ENCODE measurements at regions not wholly inside any gene's neighbourhood (a gene's known extent, or its start where the extent isn't known, plus 50 kb on each side); places are given as distances from the start of the nearest gene placed in this dataset.
"Not testable (repeated sequence)": the region's sequence is repeated elsewhere in the genome, so short reads cannot be mapped to it uniquely, and the experiment has no call there.

DNA sequence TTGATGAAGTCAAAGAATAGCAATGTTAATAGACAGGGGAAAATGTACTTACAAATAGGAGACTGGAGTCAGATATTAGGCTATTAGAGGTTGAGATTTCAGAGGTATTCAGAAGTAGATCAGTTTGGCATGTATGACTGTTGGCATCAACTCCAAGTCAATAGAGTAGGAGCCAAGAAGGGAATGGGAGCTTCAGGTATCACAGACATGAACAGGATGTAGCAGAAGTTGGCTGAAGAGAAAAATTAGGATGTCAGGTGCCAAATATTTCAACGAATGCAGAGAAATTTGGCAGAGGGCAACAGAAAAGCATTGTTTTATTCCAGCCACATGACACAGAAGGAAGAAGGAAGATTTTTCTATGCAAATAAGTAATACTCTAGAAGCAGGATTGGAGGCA lies 69.7 kb downstream of the GLYATL1 start:
- no peak for FAIRE-seq

DNA sequence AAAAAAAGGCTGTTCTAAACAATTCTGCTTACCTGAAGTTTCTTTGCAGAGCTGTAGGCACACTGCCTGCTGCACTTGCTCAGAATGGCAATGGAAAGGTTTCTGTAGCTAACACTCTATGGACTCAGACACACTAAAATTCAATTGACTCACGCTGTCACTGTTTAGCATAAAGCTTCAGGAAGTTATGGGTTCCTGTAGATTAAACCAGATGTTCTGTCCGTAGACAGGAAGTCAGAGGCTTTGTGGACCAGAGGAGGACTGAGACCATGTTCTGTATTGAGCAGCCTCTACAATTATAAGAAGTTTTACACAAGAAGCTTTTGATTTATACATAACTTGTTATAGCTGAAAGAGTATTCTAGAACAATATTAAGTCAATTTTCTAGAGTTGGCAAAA lies 70.4 kb downstream of the GLYATL1 start:
- FAIRE-seq, result no peak

DNA sequence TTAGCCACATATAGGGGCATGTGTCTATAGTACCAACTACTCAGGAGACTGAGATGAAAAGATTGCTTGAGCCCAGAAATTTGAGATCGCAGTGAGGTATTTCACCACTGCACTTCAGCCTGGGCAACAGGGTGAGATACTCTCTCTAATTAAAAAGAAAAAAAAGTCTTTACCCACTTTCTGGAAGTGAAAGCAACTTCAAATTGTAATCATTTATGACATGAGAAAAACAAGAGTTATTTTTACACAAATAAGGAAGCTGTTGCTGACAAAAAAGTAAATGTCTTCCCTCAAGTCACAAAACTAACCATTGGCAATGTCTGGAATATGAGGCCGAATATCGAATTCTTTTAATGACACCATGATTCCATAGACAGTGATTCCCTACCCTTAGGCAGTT lies 71.4 kb downstream of the GLYATL1 start:
- no peak for FAIRE-seq

DNA sequence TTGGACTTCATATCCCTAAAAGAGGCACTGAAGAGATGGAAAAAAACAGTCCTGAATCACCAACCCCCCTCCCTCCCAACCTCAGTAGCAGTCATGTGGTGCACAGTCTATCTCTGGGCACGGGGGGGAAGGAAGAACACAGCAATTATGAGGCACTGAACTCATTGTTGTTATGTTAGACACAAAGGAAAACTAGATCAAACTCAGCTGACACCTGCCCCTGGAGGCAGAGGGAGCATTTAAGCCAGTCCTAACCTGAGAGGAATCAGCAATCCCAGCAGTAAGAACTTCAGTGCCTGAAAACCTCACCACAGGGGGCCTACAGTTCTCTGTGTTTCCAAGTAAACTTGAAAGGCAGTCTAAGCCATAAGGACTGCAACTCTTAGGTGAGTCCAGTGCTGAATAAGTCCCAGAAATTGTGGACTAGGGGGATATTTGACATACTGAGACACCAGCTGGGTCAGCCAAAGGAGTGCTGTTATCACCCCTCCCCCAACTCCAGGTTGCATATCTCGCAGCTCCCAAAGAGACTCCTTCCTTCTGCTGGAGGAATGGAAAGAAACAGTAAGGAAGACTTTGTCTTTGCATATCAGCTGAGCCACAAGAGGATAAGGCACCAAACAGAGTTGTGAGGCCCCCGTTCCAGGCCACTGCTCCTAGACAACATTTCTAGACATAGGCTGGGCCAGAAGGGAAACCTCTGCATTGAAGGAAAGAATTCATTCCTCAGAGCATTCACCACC lies 72.5 kb downstream of the GLYATL1 start:
- no peak for FAIRE-seq

DNA sequence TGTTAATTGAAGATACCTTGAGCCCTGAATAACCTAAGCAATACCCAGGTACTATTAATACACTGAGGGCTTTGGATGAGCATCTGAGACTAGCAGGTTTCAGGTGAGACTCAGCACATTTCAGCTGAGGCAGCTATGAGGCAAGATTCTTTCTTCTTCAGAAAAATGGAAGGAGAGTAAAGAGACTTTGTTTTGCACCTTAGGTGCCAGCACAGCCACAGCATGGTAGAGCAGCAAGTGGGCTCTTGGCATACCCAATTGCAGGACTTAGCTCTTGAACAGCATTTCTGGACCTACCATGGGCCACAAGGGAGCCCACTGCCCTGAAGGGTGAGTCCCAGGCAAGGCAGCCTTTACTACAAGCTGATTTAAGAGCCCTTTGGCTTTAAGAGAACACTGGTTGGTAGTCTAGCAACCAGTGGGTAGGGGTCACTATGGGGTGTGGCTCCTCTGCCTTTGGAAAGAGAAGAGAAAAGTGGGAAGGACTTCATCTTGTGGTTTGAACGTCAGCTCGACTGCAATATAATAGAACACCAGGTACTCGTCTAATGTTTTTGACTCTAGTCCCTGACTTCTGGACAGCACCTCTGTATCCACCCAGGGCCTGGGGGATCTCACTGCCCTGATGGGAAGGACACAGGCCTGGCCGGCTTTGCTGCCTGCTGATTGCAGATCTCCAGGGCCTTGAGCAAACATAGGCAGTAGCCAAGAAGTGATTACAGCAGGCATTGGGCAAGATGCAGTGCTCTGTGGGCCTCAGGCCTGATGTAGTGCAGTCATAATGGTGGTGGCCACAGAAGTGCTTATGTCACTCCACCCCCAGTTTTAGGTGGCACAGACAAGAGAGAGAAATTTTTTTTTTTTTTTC lies 73.3 kb downstream of the GLYATL1 start:
- FAIRE-seq, result no peak

DNA sequence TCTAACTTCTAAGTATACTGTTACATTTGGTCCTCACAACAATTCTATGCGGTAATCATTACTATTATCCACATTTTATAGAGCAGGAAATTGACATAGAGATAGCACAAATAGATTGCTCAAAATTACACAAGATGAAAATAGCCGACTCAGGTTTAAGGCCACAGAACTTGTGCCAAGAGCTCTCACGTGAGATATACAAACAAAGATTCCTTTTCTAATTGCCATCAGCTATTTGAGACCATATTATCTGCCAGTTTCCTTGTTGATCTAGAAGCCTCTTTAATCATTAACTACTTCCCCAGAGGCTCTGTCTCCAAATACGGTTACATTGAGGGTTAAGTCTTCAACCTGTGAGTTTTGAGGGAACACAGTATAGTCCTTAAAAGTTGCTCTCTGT lies 61.0 kb upstream of the GLYATL1B start:
- peak; percentile 28 for FAIRE-seq

DNA sequence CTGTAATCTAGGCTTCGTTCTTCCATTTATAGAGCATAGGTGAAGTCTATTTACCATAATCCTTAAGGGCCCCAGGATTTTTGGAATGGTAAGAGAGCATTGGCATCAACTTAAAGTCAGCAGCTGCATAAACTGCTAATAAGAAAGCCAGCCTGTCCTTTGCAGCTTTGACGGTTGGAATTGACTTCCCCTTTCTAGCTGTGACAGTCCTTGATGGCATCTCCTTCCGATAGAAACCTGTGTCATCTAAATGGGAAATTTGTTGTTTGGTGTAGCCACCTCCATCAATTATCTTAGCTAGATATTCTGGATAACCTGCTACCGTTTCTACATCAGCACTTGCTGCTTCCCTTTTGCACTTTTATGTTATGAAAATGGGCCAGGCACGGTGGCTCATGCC lies 58.0 kb upstream of the GLYATL1B start:
- no peak for FAIRE-seq

DNA sequence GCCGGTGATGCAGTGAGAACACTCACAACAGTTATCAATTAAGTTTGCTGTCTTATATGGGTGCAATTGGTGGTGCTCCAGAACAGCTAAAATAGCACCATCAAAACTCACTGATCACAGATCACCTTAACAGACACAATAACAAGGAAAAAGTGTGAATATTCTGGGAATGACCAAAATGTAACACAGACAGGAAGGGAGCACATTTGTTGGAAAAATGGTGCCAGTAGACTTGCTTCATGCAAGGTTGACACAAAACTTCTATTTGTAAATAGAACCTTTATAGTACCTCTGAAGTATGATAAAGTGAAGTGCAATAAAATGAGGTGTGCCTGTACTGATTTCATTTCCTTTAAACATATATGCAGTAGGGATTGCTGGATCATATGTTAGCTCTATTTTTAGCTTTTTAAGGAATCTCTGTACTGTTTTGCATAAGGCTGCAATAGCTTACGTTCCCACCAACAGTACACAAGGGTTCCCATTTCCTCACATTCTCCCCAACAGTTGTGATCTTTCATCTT lies 56.7 kb upstream of the GLYATL1B start:
- FAIRE-seq, result peak; percentile 64

DNA sequence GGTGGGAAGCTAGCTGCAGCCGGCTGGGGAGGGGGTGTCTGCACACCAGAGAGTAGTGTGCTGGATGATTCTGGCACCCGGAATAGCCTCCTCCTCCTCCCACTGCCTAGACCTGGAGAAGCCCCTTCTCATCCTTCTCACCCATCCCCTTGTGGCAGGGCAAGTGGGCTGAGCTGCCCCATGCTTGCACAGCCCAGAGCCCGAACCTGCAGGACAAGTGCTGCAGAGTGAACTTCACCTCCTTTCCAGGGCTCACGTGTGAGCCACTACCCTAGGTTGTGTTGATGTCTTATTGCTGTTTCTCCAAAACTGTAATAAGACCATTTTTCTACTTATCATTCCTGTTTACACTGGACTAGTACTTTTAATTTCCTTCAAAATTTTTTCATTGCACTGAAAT lies 56.1 kb upstream of the GLYATL1B start:
- FAIRE-seq, result no peak

DNA sequence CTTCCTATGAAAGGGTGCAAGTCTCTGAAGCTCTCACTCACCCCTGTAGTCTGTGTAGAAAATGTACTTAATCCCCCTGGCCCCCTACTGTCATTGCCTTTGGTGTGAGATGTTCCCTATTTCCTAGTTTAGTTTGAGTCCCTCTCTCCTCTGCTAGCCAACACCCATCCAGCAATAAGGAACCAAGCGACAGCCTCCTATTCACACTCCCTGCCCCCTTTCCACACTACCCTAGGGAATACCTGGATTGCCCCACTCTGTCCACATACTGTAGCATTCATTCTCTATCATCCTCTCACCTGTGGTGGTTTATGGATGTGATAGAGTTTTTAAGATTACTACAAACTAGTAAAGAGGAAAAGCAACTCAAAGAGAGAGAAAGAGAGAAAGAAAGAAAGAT lies 54.4 kb upstream of the GLYATL1B start:
- not testable (repeated sequence) for FAIRE-seq
